Gastroesophageal sphincter (tissue), 3 donors: ENCODE measurements at regions not wholly inside any gene's neighbourhood (a gene's known extent, or its start where the extent isn't known, plus 50 kb on each side); places are given as distances from the start of the nearest gene placed in this dataset.

Source experiments
- CTCF ChIP-seq, 4 experiments: fragments of 200-600 bp in 2 of 4; fragments of 450-650 bp in 2 of 4; sonication (generic) in 1 of 4; IDR thresholded peaks; one replicate each; pipeline ENCODE4 v1.5.1; 2017 to 2019; ENCODE audit warnings: antibody characterized with exemption in 4 of 4, mild to moderate bottlenecking in 2 of 4, moderate library complexity in 2 of 4
- EP300 ChIP-seq: sonication (generic); formaldehyde crosslinking; IDR thresholded peaks from one replicate; pipeline ENCODE4 v1.6.1; 2017; ENCODE audit warnings: antibody characterized with exemption, mild to moderate bottlenecking
- POLR2A ChIP-seq, 2 donors: fragments of 450-650 bp; IDR thresholded peaks; one replicate each; pipeline ENCODE4 v1.6.1; 2017; ENCODE audit warnings: antibody characterized with exemption in 2 of 2, mild to moderate bottlenecking in 2 of 2, moderate library complexity in 1 of 2
- POLR2AphosphoS5 ChIP-seq: sonication (generic); formaldehyde crosslinking; IDR thresholded peaks from one replicate; pipeline ENCODE4 v1.6.1; 2017; ENCODE audit warnings: antibody characterized with exemption

- TF ChIP-seq CTCF (IDR thresholded peaks at IDR 0.05) = no peak
- TF ChIP-seq POLR2AphosphoS5 = no peak
- TF ChIP-seq POLR2A (IDR thresholded peaks at IDR 0.05) = no peak
- TF ChIP-seq EP300 = no peak
These were observed 271.9 kb upstream of the MKI67 start for GRCh38 chr10:128398118-128398517.
